WERI-Rb-1 (cell line): ENCODE measurements at regions not wholly inside any gene's neighbourhood (a gene's known extent, or its start where the extent isn't known, plus 50 kb on each side); places are given as distances from the start of the nearest gene placed in this dataset.

Source experiments
- DNase-seq: peaks from one replicate; pipeline ENCODE4 v3.0.0-alpha.2; 2020
- H3K27ac ChIP-seq: fragments of 250-450 bp; sonication (Bioruptor Pico); 2 replicates; pipeline ENCODE4 v1.5.1; 2020; ENCODE audit warnings: mild to moderate bottlenecking, moderate library complexity
- H3K27me3 ChIP-seq: fragments of 250-450 bp; sonication (Bioruptor Pico); 2 replicates; pipeline ENCODE4 v1.5.1; 2021; ENCODE audit warnings: mild to moderate bottlenecking, low read depth, moderate library complexity; ENCODE audit not compliant: insufficient read depth, severe bottlenecking
- H3K36me3 ChIP-seq: fragments of 250-450 bp; sonication (Bioruptor Pico); 2 replicates; pipeline ENCODE4 v1.5.1; 2020; ENCODE audit warnings: mild to moderate bottlenecking, moderate library complexity
- H3K4me3 ChIP-seq: 2 replicates; pipeline ENCODE4 v1.5.1; 2011; ENCODE audit warnings: low read depth, mild to moderate bottlenecking, control low read depth, low read length
- H3K9me3 ChIP-seq: fragments of 250-450 bp; sonication (Bioruptor Pico); 2 replicates; pipeline ENCODE4 v1.5.1; 2021; ENCODE audit warnings: mild to moderate bottlenecking, moderate library complexity; ENCODE audit not compliant: severe bottlenecking
- CTCF ChIP-seq: IDR thresholded peaks from 2 replicates; pipeline ENCODE4 v1.5.1; 2011; ENCODE audit warnings: low read depth, mild to moderate bottlenecking, control low read depth, inconsistent platforms, low read length

- Histone ChIP-seq H3K36me3 (no peaks in the 10 kb centered on the region), H3K27ac (no peak overlapping the region), H3K9me3 (no peaks in the 10 kb centered on the region), H3K4me3 (no peak overlapping the region), H3K27me3 (no peaks in the 10 kb centered on the region)
- DNase-seq: peak; percentile 11
- TF ChIP-seq CTCF: no peak
These were observed 448.6 kb upstream of the GOLIM4 start for GRCh38 chr3:168544097-168544957.

DNA sequence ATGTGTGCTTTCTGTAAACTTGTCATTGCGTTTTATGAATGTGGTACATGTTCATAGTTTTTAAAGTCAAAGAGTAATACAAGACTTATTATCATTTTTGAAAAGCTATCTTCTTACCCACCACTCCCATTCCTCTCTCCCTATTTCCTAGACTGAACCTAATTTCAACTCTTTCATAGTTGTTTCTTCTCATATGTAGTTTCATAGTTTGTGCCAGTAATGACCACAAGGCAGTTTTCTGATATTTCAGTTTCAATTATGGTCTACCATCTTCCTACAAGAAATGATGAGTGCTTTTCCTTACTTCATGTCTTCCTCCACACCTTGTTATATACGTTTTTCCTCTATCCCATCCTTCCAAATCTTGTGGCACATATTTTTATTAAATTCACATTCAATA, 445.0 kb upstream of the GOLIM4 start:
- Histone ChIP-seq H3K27ac (no peak overlapping the region), H3K4me3 (no peak overlapping the region), H3K9me3 (no peaks in the 10 kb centered on the region), H3K27me3 (no peaks in the 10 kb centered on the region), H3K36me3 (no peaks in the 10 kb centered on the region)
- DNase-seq: no peak
- TF ChIP-seq CTCF: no peak

- Histone ChIP-seq H3K27ac (no peak overlapping the region), H3K9me3 (no peaks in the 10 kb centered on the region), H3K4me3 (no peak overlapping the region), H3K36me3 (no peaks in the 10 kb centered on the region), H3K27me3 (no peaks in the 10 kb centered on the region)
- TF ChIP-seq CTCF: no peak
- DNase-seq: no peak
These were observed 444.2 kb upstream of the GOLIM4 start for GRCh38 chr3:168539909-168540308.

DNA sequence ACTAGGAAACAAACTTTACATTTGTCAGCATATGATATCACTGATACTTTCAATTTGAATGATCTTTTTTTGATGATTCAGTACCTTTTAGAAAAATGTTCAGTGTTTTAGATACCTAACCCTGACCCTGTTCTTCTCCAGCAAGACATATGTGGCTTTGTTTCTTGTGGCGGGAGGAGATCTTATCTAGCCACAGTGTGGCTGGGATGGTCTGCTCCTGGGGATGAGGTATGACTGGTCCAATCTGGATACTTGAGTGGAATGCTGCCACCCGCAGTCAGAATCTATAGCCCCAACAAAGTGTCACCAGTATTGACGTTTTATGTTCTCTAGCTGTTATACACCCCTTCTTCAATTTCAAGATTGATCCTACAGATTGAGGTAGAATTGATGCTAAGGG, 439.0 kb upstream of the GOLIM4 start:
- no peak for TF ChIP-seq CTCF
- Histone ChIP-seq H3K36me3 (no peaks in the 10 kb centered on the region), H3K9me3 (no peaks in the 10 kb centered on the region), H3K27me3 (no peaks in the 10 kb centered on the region), H3K4me3 (no peak overlapping the region), H3K27ac (no peak overlapping the region)
- DNase-seq: no peak

- Histone ChIP-seq H3K27ac (no peak overlapping the region), H3K27me3 (no peaks in the 10 kb centered on the region), H3K36me3 (no peaks in the 10 kb centered on the region), H3K9me3 (no peaks in the 10 kb centered on the region), H3K4me3 (no peak overlapping the region)
- TF ChIP-seq CTCF: no peak
- DNase-seq: no peak
These were observed 437.9 kb upstream of the GOLIM4 start for GRCh38 chr3:168533600-168533999.

- Histone ChIP-seq H3K4me3 (no peak overlapping the region), H3K9me3 (no peaks in the 10 kb centered on the region), H3K27me3 (no peaks in the 10 kb centered on the region), H3K27ac (no peak overlapping the region), H3K36me3 (no peaks in the 10 kb centered on the region)
- no peak for DNase-seq
- no peak for TF ChIP-seq CTCF
These were observed 436.4 kb upstream of the GOLIM4 start for GRCh38 chr3:168532135-168532534.
